DOHH2 (cell line): ENCODE measurements at regions not wholly inside any gene's neighbourhood (a gene's known extent, or its start where the extent isn't known, plus 50 kb on each side); places are given as distances from the start of the nearest gene placed in this dataset.

Experiments
- EZH2phosphoT487 ChIP-seq: fragments of 200-600 bp; sonication (generic); IDR thresholded peaks from 2 replicates; pipeline ENCODE4 v1.6.1; 2017; ENCODE audit warnings: borderline replicate concordance, mild to moderate bottlenecking, antibody characterized with exemption, low read length, moderate library complexity, mixed read lengths
- TF ChIP-seq, protein P1 (sequence below): fragments of 200-600 bp; sonication (generic); IDR thresholded peaks from one replicate; pipeline ENCODE4 v1.5.1; 2014; ENCODE audit warnings: antibody characterized with exemption, mild to moderate bottlenecking, low read depth, low read length; ENCODE audit not compliant: poor library complexity, severe bottlenecking

- TF ChIP-seq, protein P1, sequence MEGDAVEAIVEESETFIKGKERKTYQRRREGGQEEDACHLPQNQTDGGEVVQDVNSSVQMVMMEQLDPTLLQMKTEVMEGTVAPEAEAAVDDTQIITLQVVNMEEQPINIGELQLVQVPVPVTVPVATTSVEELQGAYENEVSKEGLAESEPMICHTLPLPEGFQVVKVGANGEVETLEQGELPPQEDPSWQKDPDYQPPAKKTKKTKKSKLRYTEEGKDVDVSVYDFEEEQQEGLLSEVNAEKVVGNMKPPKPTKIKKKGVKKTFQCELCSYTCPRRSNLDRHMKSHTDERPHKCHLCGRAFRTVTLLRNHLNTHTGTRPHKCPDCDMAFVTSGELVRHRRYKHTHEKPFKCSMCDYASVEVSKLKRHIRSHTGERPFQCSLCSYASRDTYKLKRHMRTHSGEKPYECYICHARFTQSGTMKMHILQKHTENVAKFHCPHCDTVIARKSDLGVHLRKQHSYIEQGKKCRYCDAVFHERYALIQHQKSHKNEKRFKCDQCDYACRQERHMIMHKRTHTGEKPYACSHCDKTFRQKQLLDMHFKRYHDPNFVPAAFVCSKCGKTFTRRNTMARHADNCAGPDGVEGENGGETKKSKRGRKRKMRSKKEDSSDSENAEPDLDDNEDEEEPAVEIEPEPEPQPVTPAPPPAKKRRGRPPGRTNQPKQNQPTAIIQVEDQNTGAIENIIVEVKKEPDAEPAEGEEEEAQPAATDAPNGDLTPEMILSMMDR = no peak
- TF ChIP-seq EZH2phosphoT487 = no peak
Measured at GRCh38 chr9:88821033-88821745, 170.1 kb upstream of the S1PR3 start.
